HG03045 (cell line): ENCODE measurements at regions not wholly inside any gene's neighbourhood (a gene's known extent, or its start where the extent isn't known, plus 50 kb on each side); places are given as distances from the start of the nearest gene placed in this dataset.
"Not testable (repeated sequence)": the region's sequence is repeated elsewhere in the genome, so short reads cannot be mapped to it uniquely, and the experiment has no call there.

ENCODE experiments used
- ATAC-seq: cut with Tn5 transposase; IDR thresholded peaks from one replicate; pipeline ENCODE4 v1.9.1; 2021; ENCODE audit warnings: mild to moderate bottlenecking, moderate library complexity; ENCODE audit not compliant: unreplicated experiment

DNA sequence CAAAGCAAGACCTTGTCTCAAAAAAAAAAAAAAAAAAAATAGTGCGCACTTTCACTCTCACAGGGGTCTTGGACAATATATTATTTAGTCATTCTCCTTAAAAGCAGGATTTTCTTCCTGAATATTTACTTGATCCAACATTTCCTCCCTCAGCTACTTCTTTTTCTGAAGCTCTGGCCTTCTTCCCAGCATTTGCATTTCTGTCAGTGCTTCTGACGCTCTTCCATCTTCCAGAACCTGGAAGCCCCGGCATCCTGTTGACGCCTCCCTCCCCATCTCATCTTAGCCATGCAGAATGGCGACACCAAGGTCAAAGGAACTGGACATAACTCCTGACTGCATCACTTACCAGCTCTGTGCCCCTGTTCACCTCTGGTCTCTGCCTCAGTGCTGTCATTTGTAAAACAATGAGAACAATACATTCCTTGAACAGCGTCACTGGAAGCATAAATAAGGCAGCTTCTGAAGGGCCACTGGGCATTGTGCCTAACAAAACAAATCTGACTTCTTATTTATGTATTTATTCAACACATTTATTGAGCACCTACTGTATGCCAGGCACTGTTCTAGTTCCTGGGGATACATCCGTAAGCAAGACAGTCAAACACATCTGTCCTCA is 90.9 kb upstream of the MDM1 start:
- ATAC-seq: no peak

DNA sequence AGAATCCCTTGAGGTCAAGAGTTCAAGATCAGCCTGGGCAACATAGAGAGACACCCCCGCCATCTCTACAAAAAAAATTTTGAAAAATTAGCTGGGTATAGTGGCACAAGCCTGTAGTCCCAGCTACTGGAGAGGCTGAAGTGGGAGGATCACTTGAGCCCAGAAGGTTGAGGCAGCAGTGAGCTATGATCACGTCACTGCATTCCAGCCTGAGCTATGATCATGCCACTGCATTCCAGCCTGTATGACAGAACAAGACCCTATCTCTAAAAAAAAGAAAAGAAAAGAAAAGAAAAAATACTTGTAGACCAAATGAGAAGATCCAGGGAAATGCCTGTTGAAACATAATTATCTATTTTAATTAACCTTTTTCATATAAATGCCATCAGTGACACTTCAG is 93.8 kb upstream of the MDM1 start:
- ATAC-seq: no peak

- no peak for ATAC-seq
These were observed 96.0 kb upstream of the MDM1 start for GRCh38 chr12:68428211-68428610.

DNA sequence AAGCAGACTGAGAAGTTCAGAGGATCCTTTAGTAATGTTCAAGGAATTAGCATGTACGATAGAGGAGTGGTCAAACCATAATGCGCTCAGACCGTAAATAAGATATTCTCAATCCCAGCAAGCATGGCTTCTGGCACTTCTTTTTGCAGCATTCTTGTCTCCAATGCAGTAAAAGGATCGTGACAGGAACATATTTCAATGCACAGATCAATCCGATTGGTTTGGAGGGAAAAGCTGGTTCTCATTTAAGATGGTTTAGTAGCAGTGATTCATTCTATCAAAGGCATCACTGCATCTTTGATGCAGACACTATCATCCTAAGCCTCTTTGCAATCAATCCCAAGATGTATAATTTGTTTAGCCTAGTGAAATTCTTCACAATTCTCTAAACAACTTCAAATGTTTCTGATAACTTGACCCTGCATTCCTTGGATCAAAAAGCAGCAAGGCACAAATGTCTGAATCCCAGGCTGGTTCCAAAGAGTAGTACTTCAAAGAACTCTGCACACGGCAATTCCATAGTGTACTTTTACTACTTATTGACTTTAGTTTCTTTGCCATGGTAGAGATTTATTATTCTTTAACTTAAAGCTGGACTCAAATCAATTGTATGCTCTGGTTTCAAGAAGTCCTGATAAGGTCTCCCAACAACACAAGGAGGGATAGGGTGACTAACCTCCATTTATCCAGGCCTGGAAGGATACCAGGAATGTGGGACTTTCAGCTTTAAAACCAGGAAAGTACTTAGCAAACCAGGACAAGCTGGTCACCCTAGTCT is 96.8 kb upstream of the MDM1 start:
- no peak for ATAC-seq

DNA sequence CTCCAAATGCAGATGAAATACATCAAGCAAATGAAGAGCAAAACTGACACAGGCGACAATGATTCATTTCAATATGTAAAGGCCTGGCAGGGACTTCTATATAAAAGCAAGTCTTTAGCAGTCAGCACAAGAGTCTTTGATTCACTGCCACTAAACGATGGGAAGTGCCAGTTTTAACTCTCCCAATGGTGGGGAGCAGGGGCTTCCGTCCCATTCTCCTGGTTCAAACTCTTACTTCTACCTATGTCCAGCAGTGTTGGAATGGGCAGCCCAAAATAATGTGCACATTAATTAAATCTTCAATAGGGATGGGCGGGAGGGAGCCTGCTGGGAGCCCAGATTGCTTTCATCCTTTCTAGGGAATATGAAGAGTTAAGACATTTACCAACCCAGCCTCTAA is 97.5 kb upstream of the MDM1 start:
- ATAC-seq: no peak

DNA sequence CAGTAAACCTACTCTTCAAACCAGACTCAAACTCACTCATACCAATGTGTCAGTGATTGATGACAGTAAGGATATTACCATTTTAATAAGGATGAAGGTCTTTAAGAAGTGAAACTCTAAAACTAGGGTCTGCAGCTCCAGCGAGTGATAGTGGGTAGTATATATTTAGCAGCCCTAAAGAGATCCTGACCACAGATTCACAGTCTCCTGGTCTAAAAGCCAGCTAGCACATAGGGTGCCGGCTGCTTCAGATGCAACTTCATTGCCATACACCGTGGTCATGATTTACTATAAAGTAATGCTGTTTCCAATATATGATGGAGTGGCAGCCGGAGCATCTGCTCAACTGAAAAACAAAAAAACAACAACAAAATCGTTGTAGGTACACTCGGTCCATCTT is 99.6 kb upstream of the MDM1 start:
- ATAC-seq: no peak

- no peak for ATAC-seq
These were observed 100.5 kb upstream of the MDM1 start for GRCh38 chr12:68432622-68433021.

GRCh38 chr12:68434391-68435298 is 102.5 kb upstream of the MDM1 start:
- no peak for ATAC-seq

DNA sequence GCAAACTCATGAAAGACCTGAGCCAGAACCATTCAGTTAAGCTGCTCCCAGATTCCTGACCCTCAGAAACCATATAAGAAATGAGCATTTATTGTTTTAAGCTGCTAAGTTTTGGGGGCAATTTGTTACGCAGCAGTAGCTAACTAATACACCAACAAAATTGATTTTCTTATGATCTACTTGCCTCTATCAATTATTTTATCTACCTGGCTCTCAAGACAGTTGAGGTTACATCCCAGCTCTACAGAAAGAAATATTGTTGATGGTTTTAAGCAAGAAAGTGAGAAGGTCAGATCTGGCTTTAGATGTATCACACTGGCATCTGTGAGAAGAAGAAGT is 103.1 kb upstream of the MDM1 start:
- no peak for ATAC-seq

GRCh38 chr12:68435816-68436215 is 103.7 kb upstream of the MDM1 start:
- no peak for ATAC-seq

DNA sequence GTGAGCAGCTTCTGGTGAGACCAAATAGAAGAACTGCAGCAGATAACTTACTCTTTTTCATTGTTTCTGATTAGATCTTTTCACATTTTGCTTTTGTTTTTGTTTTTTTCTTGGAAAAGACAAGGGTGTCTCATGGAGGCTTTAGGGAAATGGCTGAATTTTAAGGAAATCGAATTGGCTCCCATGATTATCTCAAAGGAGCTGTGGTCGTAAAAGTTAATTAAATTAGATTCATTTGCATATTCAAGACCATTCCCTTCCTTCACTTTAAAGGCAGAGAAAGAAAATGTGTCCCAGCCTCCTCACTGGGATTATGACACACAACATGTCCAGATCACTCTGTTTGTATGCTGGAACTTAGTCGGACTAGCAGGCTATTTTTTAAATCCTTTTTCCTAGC is 106.4 kb upstream of the MDM1 start:
- no peak for ATAC-seq

DNA sequence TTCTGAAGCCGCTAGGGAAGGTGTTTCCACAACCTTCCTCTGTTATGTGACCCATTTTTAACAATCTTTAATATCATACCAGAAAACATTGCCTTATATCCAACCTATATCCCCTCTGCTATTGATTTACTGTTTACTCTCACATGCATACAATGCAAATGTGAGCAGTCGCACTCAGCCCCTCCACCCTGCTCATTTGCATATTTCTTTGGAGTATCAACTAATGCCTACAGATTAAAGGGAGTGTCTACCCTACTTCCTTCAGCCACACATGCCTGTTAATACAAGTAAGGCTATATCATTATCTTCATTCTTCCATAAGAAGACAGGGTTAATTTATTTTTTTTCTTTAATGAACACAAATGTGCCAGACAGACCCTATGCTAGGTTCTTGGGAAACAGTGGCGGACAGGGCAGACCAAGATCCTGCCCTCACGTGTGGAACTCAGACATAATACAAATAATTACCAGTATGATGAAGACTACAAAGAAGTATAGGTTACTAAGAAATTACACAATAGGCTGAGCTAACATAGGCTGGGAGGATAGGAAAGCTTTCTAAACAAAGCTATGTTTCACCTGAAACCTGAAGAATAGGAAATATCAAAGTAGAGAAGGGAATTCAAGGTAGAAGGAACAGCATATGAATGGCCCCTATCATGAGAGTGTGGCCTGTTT is 107.3 kb upstream of the MDM1 start:
- ATAC-seq: no peak

GRCh38 chr12:68440068-68440581 is 108.0 kb upstream of the MDM1 start:
- no peak for ATAC-seq

DNA sequence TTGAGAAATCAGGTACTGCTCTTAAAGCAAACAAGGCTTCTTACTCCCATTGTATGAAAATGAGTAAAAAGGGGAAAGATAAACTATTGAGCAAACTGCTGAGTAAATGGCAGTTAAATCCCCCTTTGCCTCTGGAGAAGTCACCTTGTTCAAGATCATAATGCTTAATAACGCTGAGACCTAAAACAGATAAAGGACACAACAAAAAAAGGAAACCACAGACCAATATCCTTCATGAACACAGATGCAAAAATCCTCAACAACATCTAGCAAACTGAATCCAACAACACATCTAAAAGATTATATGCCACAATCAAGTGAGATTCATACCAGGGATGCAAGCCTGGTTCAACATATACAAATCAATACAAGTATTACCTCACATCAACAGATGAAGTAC is 109.0 kb upstream of the MDM1 start:
- no peak for ATAC-seq

DNA sequence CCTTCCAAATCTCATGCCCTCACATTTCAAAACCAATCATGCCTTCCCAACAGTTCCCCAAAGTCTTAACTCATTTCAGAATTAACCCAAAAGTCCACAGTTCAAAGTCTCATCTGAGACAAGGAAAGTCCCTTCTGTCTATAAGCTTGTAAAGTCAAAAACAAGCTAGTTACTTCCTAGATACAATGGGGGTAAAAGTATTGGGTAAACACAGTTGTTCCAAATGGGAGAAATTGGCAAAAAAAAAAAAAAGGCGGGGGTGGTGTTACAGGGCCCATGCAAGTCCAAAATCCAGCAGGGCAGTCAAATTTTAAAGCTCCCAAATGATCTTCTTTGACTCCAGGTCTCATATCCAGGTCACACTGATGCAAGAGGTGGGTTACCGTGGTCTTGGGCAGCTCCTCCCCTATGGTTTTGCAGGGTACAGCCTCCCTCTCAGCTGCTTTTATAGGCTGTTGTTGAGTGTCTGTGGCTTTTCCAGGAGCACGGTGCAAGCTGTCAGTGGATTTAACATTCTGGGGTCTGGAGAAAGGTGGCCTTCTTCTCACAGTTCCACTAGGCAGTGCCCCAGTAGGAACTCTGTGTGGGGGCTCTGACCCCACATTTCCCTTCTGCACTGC is 110.3 kb upstream of the MDM1 start:
- not testable (repeated sequence) for ATAC-seq

DNA sequence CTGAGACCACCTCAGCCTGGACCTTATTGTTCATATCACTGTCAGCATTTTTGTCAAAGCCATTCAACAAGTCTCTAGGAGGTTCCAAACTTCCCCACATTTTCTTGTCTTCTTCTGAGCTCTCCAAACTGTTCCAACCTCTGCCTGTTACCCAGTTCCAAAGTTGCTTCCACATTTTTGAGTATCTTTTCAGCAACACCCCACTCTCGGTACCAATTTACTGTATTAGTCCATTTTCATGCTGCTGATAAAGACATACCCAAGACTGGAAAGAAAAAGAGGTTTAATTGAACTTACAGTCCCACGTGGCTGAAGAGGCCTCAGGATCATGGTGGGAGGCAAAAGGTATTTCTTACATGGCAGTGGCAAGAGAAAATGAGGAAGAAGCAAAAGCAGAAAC is 111.5 kb upstream of the MDM1 start:
- ATAC-seq: not testable (repeated sequence)

DNA sequence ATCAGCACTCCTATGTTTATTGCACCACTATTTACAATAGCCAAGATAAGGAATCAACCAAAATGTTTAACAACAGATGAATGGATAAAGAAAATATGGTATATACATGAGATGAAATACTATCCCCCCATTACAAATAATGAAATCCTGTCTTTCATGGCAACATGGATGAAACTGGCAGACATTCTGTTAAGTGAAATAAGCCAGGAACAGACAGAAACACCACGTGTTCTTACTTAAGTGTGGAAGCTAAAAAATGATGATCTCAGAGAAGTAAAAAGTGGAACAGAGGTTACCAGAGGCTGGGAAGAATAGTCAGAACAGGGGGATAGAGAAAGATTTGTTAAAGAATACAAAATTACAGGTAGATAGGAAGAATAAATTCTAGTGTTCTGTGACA is 113.7 kb upstream of the MDM1 start:
- no peak for ATAC-seq

DNA sequence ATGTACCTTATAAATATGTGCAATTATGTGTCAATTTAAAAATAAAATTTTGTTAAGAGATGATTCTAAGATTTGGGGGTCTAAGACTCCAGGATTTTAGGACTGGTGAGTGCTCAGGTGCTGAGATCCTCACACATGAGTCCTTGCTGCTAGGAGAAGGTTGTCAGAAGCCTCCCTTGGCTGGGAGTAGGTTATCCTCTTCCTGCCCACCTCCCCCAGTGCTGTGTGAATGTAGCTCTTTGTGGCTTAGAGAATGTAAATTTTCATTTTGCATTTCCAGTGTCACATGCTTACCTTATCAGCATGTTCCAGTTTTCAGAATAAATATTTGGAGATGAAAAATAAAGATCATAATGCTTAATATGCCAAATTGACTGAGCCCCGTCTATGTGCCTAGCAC is 114.2 kb upstream of the MDM1 start:
- no peak for ATAC-seq

DNA sequence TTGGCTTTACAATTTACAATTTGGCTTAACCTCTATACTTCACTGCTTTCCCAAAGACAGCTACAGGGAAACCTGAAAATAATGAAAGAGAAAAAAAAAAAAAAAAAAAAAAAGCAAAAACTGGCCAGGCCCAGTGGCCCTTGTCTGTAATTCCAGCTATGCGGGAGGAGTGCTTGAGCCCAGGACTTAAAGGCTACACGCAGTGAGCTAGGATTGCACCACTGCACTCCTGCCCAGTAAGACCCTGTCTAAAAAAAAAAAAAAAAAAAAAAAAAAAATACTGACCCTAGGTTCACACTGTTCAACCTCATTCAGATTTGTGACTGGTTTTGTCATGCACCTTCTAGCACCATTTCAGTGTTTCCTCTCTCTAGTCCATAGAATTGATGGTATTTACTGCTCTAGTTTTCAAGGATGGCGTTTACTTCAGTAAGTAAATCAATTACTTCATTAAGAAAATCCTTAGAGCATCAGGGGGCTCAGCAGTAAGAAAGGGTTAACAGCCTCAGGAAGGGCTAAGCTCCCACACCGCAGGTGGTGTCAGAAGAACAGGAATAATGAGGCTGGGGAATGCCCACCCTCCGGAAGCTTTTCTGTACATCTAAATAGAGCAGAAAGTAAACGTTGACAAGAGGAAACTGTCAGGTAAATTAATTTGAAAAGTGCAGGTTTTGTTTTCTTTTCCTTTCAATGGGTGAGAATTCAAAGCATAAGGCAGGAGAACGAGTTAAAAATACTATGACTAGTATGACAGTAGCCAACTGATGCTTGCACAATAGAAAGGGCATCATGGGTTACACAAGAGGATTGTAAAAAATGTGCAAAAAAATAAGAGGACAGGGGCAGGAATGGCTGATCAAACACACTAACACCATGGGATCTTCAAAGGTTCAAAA is 115.0 kb upstream of the MDM1 start:
- no peak for ATAC-seq

GRCh38 chr12:68447797-68448260 is 115.7 kb upstream of the MDM1 start:
- ATAC-seq: no peak
